ENCODE measurements at regions not wholly inside any gene's neighbourhood (a gene's known extent, or its start where the extent isn't known, plus 50 kb on each side); places are given as distances from the start of the nearest gene placed in this dataset.

DNA sequence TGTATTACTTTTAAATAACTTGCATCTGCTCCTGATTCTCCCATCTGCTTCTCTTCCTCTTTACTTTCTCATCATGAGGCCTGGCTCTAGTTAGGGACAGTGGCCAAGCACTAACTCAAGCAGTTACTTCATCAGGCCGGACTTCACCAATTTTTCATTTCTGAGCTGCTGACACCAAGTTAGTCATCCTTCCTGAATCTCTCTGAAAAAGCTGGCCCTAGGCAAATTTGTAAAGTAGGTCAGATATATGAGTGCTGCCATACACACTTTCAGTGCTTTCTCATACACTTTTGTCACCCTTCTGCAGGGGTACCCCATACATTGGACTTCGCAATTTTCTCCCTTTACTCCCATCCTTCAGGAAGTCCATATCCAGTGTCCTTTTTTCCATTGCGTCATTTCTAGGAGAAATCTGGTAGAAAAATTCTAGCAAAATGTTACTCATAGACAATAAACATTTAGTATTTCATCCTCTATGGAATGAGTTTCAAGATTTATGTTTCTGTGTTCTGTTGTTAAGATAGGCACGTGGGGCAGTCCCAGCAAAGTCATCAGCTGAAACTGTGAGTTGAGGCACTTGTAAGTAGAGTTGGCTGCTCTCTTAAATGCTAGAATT is 276.8 kb upstream of the TMPO start:
- H3K9ac ChIP-seq (ENCODE audit: insufficient read length, low read depth): no peak overlapping the region
- no peaks in the 10 kb centered on the region for H3K9me3 ChIP-seq (ENCODE audit: insufficient read depth, low read length)
- no peaks in the 10 kb centered on the region for H3K27me3 ChIP-seq (ENCODE audit: insufficient read depth, insufficient read length)
- H3K36me3 ChIP-seq (ENCODE audit: insufficient read depth, insufficient read length, low read length): no peaks in the 10 kb centered on the region
- TF ChIP-seq SUZ12 (IDR thresholded peaks at IDR 0.05; ENCODE audit: extremely low read depth, insufficient read depth, insufficient read length): no peak
- DNase-seq (ENCODE audit: low read depth, low spot score): no peak
- H3K4me1 ChIP-seq (ENCODE audit: insufficient read depth, insufficient read length): no peaks in the 10 kb centered on the region
- H3K4me3 ChIP-seq (ENCODE audit: insufficient read length, low read depth): no peak overlapping the region

DNA sequence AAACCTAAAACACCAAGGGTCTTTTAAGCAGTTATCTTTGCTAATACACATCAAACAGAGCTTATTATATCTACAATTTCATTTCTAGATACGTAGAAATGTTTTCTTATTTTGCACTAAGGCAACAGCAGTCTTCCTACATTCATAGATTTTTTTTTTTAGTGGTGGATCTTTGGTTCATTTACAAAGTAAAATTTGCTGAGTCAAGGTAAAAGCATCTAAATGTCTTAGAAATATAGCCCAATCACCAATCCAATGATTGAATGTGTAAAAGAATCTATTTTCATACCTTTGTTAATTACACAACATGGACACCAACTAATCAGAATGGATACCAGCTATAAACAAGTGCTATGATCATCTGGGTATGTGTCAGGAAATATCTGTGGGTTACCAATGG is 272.2 kb upstream of the TMPO start:
- Histone ChIP-seq H3K4me1 (ENCODE audit: insufficient read depth, insufficient read length) (no peaks in the 10 kb centered on the region), H3K4me3 (ENCODE audit: insufficient read length, low read depth) (no peak overlapping the region), H3K9me3 (ENCODE audit: insufficient read depth, low read length) (no peaks in the 10 kb centered on the region), H3K36me3 (ENCODE audit: insufficient read depth, insufficient read length, low read length) (no peaks in the 10 kb centered on the region), H3K9ac (ENCODE audit: insufficient read length, low read depth) (no peak overlapping the region), H3K27me3 (ENCODE audit: insufficient read depth, insufficient read length) (no peaks in the 10 kb centered on the region)
- no peak for TF ChIP-seq SUZ12 (IDR thresholded peaks at IDR 0.05; ENCODE audit: extremely low read depth, insufficient read depth, insufficient read length)
- TF ChIP-seq ZNF274 (IDR thresholded peaks at IDR 0.05; ENCODE audit: low read depth, low read length): no peak
- no peak for TF ChIP-seq YY1 (IDR thresholded peaks at IDR 0.05; ENCODE audit: insufficient read depth, insufficient read length)
- no peak for DNase-seq (ENCODE audit: low read depth, low spot score)

DNA sequence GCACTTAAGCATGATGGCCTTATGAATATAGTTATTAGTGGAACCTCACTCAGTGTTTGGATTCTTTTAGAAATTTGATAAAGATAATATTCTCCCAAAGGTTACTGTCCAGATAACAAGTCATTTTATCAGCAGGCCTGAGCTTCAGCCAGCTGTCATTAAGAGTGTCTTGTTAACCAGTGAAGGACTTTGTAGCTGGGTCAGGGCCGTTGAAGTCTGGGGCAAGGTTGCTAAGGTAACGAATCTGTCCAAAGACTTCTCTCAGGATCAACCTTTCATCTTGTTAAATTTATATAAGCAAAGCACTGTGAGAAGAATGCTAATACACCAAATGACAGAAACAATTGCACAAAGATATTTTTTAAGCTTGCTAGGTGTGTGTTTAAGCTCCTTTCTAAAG is 271.3 kb upstream of the TMPO start:
- Histone ChIP-seq H3K9ac (ENCODE audit: insufficient read length, low read depth) (no peak overlapping the region), H3K4me1 (ENCODE audit: insufficient read depth, insufficient read length) (no peaks in the 10 kb centered on the region), H3K36me3 (ENCODE audit: insufficient read depth, insufficient read length, low read length) (no peaks in the 10 kb centered on the region), H3K27me3 (ENCODE audit: insufficient read depth, insufficient read length) (no peaks in the 10 kb centered on the region), H3K4me3 (ENCODE audit: insufficient read length, low read depth) (no peak overlapping the region), H3K9me3 (ENCODE audit: insufficient read depth, low read length) (no peaks in the 10 kb centered on the region)
- DNase-seq (ENCODE audit: low read depth, low spot score): no peak
- TF ChIP-seq ZNF274 (IDR thresholded peaks at IDR 0.05; ENCODE audit: low read depth, low read length) (no peak), YY1 (IDR thresholded peaks at IDR 0.05; ENCODE audit: insufficient read depth, insufficient read length) (no peak), SUZ12 (IDR thresholded peaks at IDR 0.05; ENCODE audit: extremely low read depth, insufficient read depth, insufficient read length) (no peak)

DNA sequence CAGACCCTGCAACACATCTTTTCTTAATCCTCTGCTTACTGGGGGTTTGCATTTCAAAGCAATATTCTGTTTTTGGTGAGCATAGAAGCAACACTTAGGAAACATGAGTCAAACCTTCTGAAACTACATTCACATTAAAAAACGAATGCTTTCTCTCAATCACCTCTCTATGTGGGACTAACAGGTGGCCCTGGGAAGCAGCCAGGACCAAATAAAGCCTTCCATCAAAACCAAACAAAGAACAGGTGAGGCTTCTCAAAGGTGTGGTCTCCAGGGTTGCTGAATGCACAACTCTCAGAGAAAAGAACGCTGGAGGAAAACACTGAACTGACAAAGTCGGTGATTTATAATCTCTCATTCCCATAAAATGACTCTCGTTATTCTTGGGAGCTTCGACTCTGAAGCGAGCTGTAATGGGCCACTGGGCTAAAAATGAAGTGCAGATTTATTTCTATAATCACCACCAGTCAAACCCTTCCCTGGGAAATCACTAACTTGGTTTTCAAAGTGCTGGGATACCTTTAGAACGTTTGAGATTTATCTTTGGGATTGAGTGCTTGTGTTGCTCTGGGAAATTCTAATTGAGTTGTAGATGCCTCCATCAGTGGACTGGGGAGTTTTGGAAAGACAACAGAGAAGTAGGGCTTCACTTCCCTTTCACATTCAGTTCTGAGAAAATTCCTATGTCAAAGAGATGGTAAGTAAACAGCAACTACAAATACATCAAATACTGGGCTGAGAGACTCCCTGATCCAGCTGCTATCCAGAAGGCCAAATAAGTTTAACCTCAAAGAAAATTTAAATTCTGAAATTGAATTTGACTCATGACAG is 262.0 kb upstream of the TMPO start:
- H3K9me3 ChIP-seq (ENCODE audit: insufficient read depth, low read length): no peaks in the 10 kb centered on the region
- TF ChIP-seq SUZ12 (IDR thresholded peaks at IDR 0.05; ENCODE audit: extremely low read depth, insufficient read depth, insufficient read length) (no peak), ZNF274 (IDR thresholded peaks at IDR 0.05; ENCODE audit: low read depth, low read length) (no peak), YY1 (IDR thresholded peaks at IDR 0.05; ENCODE audit: insufficient read depth, insufficient read length) (no peak)
- H3K4me1 ChIP-seq (ENCODE audit: insufficient read depth, insufficient read length): no peaks in the 10 kb centered on the region
- H3K9ac ChIP-seq (ENCODE audit: insufficient read length, low read depth): no peak overlapping the region
- no peak for DNase-seq (ENCODE audit: low read depth, low spot score)
- H3K36me3 ChIP-seq (ENCODE audit: insufficient read depth, insufficient read length, low read length): no peaks in the 10 kb centered on the region
- no peak overlapping the region for H3K4me3 ChIP-seq (ENCODE audit: insufficient read length, low read depth)
- H3K27me3 ChIP-seq (ENCODE audit: insufficient read depth, insufficient read length): no peaks in the 10 kb centered on the region

DNA sequence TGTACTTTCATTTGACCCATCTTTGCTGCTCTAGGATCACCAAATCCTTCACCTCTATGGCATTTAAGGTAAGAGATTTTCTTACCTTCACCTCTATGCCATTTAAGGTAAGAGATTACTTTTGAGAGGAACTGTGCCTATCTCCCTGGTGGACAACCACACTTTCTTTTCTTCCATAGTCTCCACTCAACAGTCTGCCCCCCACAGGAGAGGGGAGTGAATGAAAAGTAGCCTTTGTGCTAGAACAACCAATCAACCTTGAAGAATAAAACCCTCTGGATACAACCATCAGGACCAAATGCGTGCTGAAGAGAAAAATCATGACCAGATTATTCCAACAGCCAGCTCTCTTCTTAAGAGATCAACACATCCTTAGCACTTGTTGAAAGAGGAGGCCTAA is 258.6 kb upstream of the TMPO start:
- Histone ChIP-seq H3K9me3 (ENCODE audit: insufficient read depth, low read length) (no peaks in the 10 kb centered on the region), H3K4me1 (ENCODE audit: insufficient read depth, insufficient read length) (no peaks in the 10 kb centered on the region), H3K27me3 (ENCODE audit: insufficient read depth, insufficient read length) (no peaks in the 10 kb centered on the region), H3K36me3 (ENCODE audit: insufficient read depth, insufficient read length, low read length) (no peaks in the 10 kb centered on the region), H3K4me3 (ENCODE audit: insufficient read length, low read depth) (no peak overlapping the region), H3K9ac (ENCODE audit: insufficient read length, low read depth) (no peak overlapping the region)
- DNase-seq (ENCODE audit: low read depth, low spot score): no peak
- no peak for TF ChIP-seq SUZ12 (IDR thresholded peaks at IDR 0.05; ENCODE audit: extremely low read depth, insufficient read depth, insufficient read length)
- TF ChIP-seq YY1 (IDR thresholded peaks at IDR 0.05; ENCODE audit: insufficient read depth, insufficient read length): no peak
- no peak for TF ChIP-seq ZNF274 (IDR thresholded peaks at IDR 0.05; ENCODE audit: low read depth, low read length)

DNA sequence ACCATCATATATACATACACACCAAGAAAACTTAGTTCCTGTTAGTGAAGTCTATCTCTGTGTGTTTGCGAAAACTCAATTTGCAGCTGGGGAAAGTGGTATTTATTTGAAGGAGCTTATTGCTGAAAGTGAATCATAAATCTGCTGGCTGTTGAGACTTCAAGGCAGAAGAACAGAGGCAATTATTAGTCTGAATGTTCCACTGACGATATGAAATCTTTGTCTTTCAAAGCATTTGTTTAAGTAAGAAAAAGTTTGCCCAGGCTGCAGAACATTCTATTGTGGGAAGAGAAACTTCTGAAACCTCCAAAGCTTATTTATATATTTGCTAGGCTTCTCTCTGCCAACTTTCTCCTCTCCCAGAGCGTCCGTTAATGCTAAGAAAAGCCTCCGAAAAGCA is 255.7 kb upstream of the TMPO start:
- Histone ChIP-seq H3K4me1 (ENCODE audit: insufficient read depth, insufficient read length) (no peaks in the 10 kb centered on the region), H3K9me3 (ENCODE audit: insufficient read depth, low read length) (no peaks in the 10 kb centered on the region), H3K27me3 (ENCODE audit: insufficient read depth, insufficient read length) (no peaks in the 10 kb centered on the region), H3K4me3 (ENCODE audit: insufficient read length, low read depth) (no peak overlapping the region), H3K36me3 (ENCODE audit: insufficient read depth, insufficient read length, low read length) (no peaks in the 10 kb centered on the region), H3K9ac (ENCODE audit: insufficient read length, low read depth) (no peak overlapping the region)
- no peak for DNase-seq (ENCODE audit: low read depth, low spot score)
- TF ChIP-seq YY1 (IDR thresholded peaks at IDR 0.05; ENCODE audit: insufficient read depth, insufficient read length) (no peak), SUZ12 (IDR thresholded peaks at IDR 0.05; ENCODE audit: extremely low read depth, insufficient read depth, insufficient read length) (no peak), ZNF274 (IDR thresholded peaks at IDR 0.05; ENCODE audit: low read depth, low read length) (no peak)

DNA sequence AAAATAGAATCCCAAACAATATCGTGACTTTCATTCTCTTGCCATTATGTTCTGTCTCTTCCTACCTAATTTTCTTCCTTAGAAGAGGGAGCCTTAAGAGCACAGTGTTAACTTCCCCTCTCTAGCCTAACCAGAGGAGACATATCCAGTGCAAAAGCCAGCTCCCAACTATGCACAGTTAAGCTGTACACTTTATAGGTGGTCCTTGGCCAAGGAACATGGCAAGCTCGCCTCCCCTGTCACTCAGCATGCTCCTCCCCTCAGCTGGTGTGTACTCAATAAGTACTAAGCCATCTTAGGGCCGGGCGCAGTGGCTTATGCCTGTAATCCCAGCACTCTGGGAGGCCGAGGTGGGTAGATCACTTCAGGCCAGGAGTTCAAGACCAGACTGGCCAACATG is 255.1 kb upstream of the TMPO start:
- H3K9ac ChIP-seq (ENCODE audit: insufficient read length, low read depth): no peak overlapping the region
- no peaks in the 10 kb centered on the region for H3K27me3 ChIP-seq (ENCODE audit: insufficient read depth, insufficient read length)
- H3K4me1 ChIP-seq (ENCODE audit: insufficient read depth, insufficient read length): no peaks in the 10 kb centered on the region
- DNase-seq (ENCODE audit: low read depth, low spot score): no peak
- H3K4me3 ChIP-seq (ENCODE audit: insufficient read length, low read depth): no peak overlapping the region
- H3K36me3 ChIP-seq (ENCODE audit: insufficient read depth, insufficient read length, low read length): no peaks in the 10 kb centered on the region
- no peaks in the 10 kb centered on the region for H3K9me3 ChIP-seq (ENCODE audit: insufficient read depth, low read length)
- no peak for TF ChIP-seq ZNF274 (IDR thresholded peaks at IDR 0.05; ENCODE audit: low read depth, low read length)
- TF ChIP-seq SUZ12 (IDR thresholded peaks at IDR 0.05; ENCODE audit: extremely low read depth, insufficient read depth, insufficient read length): no peak
- no peak for TF ChIP-seq YY1 (IDR thresholded peaks at IDR 0.05; ENCODE audit: insufficient read depth, insufficient read length)

Measured in NT2/D1 (cell line).